Left colon (tissue), 2 donors: ENCODE measurements at regions not wholly inside any gene's neighbourhood (a gene's known extent, or its start where the extent isn't known, plus 50 kb on each side); places are given as distances from the start of the nearest gene placed in this dataset.
"Not testable (repeated sequence)": the region's sequence is repeated elsewhere in the genome, so short reads cannot be mapped to it uniquely, and the experiment has no call there.

Source experiments
- ATAC-seq: fragments of 200-7000 bp; cut with Tn5 transposase; one replicate; pipeline ENCODE4 v1.9.1; 2020; ENCODE audit warnings: mild to moderate bottlenecking, moderate library complexity
- DNase-seq, 2 donors: peaks; one replicate each; pipeline ENCODE4 v3.0.0-alpha.2; 2020
- intact Hi-C, 2 donors: fragments of 100-400 bp; cut with DNase I in 1 of 2; cut with micrococcal nuclease in 1 of 2; formaldehyde crosslinking; loops; one replicate each; pipeline versions ENCODE4 v1.11.2 to v1.14.0; 2022; cut with DNase I, micrococcal nuclease
- donor health status: DM: no; HTN: no; CAD: no.
- donor health status: DM: yes; HTN: yes; CAD: no.

- no peak for ATAC-seq
- intact Hi-C loops = no loop called here
- no peak for DNase-seq
Observed at GRCh38 chr5:173397516-173397915, 69.3 kb upstream of the STC2 start.

DNA sequence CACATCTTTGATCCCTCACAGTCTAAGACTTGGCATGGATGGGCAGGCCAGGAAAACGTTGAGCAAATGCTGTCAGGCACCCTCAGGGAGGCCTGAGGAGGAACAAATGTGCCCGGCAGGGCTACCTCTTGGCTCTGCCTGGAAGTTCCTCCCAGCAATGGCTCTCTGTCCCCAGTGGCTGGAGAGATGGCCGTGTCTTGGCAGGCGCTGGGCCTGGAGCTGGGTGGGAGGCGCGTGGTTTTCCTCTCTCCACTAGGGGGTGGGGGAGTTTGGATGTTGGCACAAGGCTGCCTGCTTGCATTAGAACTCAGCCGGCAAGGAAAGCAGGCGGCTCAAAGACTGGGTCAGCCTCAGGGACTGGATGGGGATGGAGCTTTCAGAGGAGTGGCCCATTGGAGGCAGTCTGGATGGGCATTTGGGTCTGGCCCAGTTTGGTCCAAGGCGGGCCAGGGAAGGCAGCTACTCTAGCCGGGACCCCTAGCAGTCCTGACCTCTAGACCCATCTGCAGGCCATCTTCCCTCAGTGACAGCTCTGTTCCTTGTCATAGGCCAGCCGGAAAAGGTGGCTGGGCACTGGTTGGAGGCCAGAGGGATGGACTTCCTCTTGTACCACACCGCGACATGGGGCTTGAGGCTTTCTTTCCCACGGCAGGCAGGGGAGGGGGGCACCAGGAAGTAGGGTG lies 68.2 kb upstream of the STC2 start:
- DNase-seq (no peak), ATAC-seq (no peak)

DNA sequence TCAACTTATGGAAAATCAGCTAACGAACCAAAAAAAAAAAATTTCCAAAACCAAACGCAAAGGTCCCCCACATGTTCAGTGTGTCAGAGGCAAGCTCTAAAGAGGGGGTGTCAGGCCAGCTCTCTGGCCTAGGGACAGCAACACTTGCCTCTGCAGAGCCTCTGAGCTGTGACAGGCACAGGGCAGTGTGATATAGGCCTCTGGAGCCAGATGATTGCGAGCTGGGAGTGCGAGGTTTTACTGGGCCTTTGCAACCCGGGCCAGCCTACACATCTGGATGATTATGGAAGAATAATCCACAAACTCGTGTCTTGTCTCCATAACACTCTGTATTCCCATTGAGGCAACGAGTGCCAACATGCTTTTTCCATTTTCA lies 67.7 kb upstream of the STC2 start:
- no peak for ATAC-seq
- DNase-seq = no peak
- intact Hi-C loops = no loop called here

More for the DNA sequence above, 68.2 kb upstream of the STC2 start:
- intact Hi-C loops = no loop called here

GRCh38 chr5:173395257-173395932 lies 67.2 kb upstream of the STC2 start:
- ATAC-seq = no peak
- intact Hi-C loops = no loop called here
- no peak for DNase-seq

DNA sequence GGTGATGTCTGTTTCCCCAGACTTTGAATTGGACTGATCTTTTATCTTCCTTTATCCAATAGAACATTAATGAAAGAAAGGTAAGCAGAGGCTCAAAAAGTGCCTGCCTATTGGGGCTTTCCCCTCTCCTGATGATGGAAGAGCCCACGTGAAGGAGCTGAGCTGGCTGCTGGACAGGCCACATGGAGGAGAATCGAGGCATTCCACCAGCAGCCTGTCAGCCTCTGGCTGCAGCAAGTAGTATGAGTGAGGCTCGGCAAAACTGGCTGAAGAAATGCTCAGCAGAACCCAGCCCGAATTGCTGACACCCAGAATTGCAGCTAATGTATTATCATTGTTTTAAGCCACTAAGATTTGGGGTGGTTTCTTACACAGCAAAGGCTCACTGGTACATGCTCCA lies 66.5 kb upstream of the STC2 start:
- ATAC-seq (no peak), DNase-seq (no peak)
- intact Hi-C loops = no loop called here

DNA sequence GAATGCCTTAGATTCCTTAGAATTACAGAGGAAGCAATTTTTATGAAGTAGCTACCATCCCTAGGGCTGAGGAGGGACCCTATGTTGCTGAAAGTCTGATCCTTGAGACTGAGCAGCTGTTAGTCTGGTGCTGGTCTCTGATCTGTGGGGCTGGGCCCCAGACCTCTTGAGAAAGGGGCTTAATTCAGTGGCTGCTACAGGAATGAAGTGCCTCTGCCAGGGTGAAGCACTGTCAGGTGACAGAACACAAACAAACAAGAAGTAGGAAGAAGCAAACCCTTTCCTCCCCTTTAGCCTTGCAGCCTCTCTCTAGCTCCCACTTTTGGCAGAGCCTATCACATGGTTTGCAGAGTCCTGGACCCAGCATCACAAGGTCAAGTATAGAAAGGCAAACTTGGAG lies 64.0 kb upstream of the STC2 start:
- DNase-seq (no peak), ATAC-seq (no peak)
- intact Hi-C loops = no loop called here

DNA sequence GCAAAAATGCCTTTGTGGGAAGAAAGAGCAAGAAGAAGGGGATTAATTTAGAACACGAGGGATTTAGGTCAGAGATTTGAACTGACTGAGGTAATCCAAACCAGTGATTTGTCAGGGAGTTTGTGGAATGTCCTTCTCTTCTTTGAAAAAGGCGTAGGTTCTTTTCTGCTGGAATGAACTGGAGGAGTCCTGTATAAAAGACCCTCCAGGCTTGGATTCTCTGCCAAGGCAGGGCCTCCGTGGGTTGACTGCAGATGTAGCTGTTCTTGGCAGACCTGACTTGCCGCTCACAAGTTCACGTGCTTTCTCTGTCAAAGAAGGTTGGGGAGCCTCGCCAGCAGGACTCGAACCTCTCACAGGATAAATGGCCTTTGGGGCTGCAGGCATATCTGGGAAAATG lies 62.8 kb upstream of the STC2 start:
- intact Hi-C loops = no loop called here
- ATAC-seq (no peak), DNase-seq (no peak)

DNA sequence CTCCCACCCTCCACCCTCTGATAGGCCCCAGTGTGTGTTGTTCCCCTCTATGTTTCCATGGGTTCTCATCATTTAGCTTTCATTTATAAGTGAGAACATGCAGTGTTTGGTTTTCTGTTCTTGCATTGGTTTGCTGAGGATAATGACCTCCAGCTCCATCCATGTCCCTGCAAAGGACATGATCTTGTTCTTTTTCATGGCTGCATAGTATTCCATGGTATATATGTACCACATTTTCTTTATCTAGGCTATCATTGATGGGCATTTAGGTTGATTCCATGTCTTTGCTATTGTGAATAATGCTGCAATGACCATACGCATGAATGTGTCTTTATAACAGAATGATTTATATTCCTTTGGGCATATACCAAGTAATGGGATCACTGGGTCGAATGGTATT lies 59.1 kb upstream of the STC2 start:
- intact Hi-C loops, ATAC-seq, DNase-seq: not testable (repeated sequence)

GRCh38 chr5:173385832-173386360 lies 57.7 kb upstream of the STC2 start:
- intact Hi-C loops = no loop called here
- DNase-seq (no peak), ATAC-seq (no peak)

DNA sequence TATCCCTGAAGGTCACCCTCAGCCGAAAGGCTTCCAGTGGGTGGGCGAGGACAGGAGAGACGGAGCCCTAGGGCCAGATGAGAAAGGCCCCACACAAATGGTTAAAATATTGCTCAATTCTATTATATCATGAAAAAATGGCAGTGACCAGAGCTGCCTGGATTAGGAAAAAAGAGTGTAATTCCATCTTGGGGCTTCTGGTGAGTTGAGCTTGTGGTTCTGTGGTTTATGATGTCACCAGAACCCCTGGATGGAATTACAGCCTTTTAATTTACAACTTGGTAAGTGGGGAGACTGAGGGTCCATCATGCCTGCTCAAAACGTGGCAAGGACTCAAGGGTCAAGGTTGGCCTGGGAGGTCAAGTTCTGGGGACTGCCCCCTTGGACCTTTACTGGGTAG lies 55.5 kb upstream of the STC2 start:
- DNase-seq (no peak), ATAC-seq (no peak)
- intact Hi-C loops = no loop called here

DNA sequence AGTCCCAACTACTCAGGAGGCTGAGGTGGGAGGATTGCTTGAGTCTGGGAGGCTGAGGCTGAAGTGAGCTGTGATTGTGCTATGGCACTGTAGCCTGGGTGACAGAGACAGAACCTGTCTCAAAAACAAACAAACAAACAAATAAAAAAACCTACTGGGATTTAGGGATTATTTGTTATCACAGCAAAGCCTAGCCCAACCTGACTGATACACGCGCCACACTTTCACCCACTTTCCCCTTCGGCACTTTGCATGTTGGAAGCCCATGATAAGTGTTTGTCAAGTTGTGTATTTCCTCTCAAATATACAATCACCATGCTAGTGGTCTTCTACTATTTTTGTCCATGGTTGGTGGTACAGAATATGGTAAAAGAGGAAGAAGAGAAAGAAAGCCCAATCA lies 50.5 kb upstream of the STC2 start:
- ATAC-seq = no peak
- intact Hi-C loops = no loop called here
- no peak for DNase-seq
